HG02763 (cell line): ENCODE measurements at regions not wholly inside any gene's neighbourhood (a gene's known extent, or its start where the extent isn't known, plus 50 kb on each side); places are given as distances from the start of the nearest gene placed in this dataset.

Experiments
- ATAC-seq: cut with Tn5 transposase; IDR thresholded peaks from one replicate; pipeline ENCODE4 v1.9.1; 2021; ENCODE audit warnings: mild to moderate bottlenecking, moderate library complexity; ENCODE audit not compliant: unreplicated experiment

GRCh38 chr10:43864656-43865055 is 216.0 kb upstream of the ZNF32 start:
- ATAC-seq, result no peak

GRCh38 chr10:43863859-43864591 is 215.3 kb upstream of the ZNF32 start:
- no peak for ATAC-seq

- no peak for ATAC-seq
Observed at GRCh38 chr10:43863270-43863669, 214.6 kb upstream of the ZNF32 start.

GRCh38 chr10:43862756-43863155 is 214.1 kb upstream of the ZNF32 start:
- ATAC-seq, result no peak

GRCh38 chr10:43861966-43862751 is 213.5 kb upstream of the ZNF32 start:
- no peak for ATAC-seq

- ATAC-seq, result no peak
Observed at GRCh38 chr10:43859016-43859525, 210.4 kb upstream of the ZNF32 start.

- no peak for ATAC-seq
Observed at GRCh38 chr10:43857931-43858315, 209.2 kb upstream of the ZNF32 start.

- ATAC-seq, result no peak
Observed at GRCh38 chr10:43857206-43857930, 208.7 kb upstream of the ZNF32 start.

- no peak for ATAC-seq
Observed at GRCh38 chr10:43856299-43856698, 207.6 kb upstream of the ZNF32 start.

- no peak for ATAC-seq
Observed at GRCh38 chr10:43855667-43856210, 207.1 kb upstream of the ZNF32 start.

- no peak for ATAC-seq
Observed at GRCh38 chr10:43854007-43854406, 205.3 kb upstream of the ZNF32 start.

- no peak for ATAC-seq
Observed at GRCh38 chr10:43853369-43853768, 204.7 kb upstream of the ZNF32 start.

GRCh38 chr10:43852644-43853214 is 204.0 kb upstream of the ZNF32 start:
- no peak for ATAC-seq

GRCh38 chr10:43852149-43852548 is 203.5 kb upstream of the ZNF32 start:
- no peak for ATAC-seq

GRCh38 chr10:43851030-43851429 is 202.3 kb upstream of the ZNF32 start:
- no peak for ATAC-seq

GRCh38 chr10:43849551-43849950 is 200.9 kb upstream of the ZNF32 start:
- no peak for ATAC-seq

- no peak for ATAC-seq
Observed at GRCh38 chr10:43846968-43847367, 198.3 kb upstream of the ZNF32 start.

- ATAC-seq, result no peak
Observed at GRCh38 chr10:43846187-43846680, 197.6 kb upstream of the ZNF32 start.

- no peak for ATAC-seq
Observed at GRCh38 chr10:43845121-43845520, 196.4 kb upstream of the ZNF32 start.

GRCh38 chr10:43844221-43844620 is 195.5 kb upstream of the ZNF32 start:
- no peak for ATAC-seq
